ENCODE measurements at regions not wholly inside any gene's neighbourhood (a gene's known extent, or its start where the extent isn't known, plus 50 kb on each side); places are given as distances from the start of the nearest gene placed in this dataset.

GRCh38 chrX:116239944-116240840, 69.6 kb downstream of the AGTR2 start:
- CTCF ChIA-PET, result no interaction called here
- H3K27me3 ChIP-seq (replicated peaks; ENCODE audit: control insufficient read depth, insufficient read depth, low read length), result no peaks in the 10 kb centered on the region
- BruUV-seq (replicated peaks), result no TSS peak
- Mint-ChIP-seq H3K27ac (ENCODE audit: unreplicated experiment) (no peak overlapping the region), H3K4me3 (ENCODE audit: unreplicated experiment) (no peak overlapping the region), H3K4me1 (ENCODE audit: low read depth, unreplicated experiment) (no peaks in the 10 kb centered on the region), H3K27me3 (ENCODE audit: insufficient read depth, unreplicated experiment) (no peaks in the 10 kb centered on the region), H3K36me3 (ENCODE audit: insufficient read depth, unreplicated experiment) (no peaks in the 10 kb centered on the region), H3K9me3 (ENCODE audit: unreplicated experiment) (no peaks in the 10 kb centered on the region)
- H3K4me1 ChIP-seq, result no peaks in the 10 kb centered on the region
- no peak for DNase-seq
- intact Hi-C loops (cut with micrococcal nuclease; ENCODE audit: unreplicated experiment), result no loop called here
- no peaks in the 10 kb centered on the region for H3K9me3 ChIP-seq
- POLR2A ChIA-PET, result no interaction called here
- no peaks in the 10 kb centered on the region for H3K36me3 ChIP-seq (ENCODE audit: control insufficient read depth, insufficient read depth, low read length)
- no peak for TF ChIP-seq CTCF (IDR thresholded peaks at IDR 0.05; ENCODE audit: insufficient read depth in 1 of 2, low read depth in 1 of 2, low read length in 1 of 2, severe bottlenecking in 1 of 2, unreplicated experiment in 1 of 2)
- H3K4me3 ChIP-seq (ENCODE audit: low read depth, low read length), result no peak overlapping the region

- H3K36me3 Mint-ChIP-seq (ENCODE audit: insufficient read depth, unreplicated experiment), result no peaks in the 10 kb centered on the region
- no peaks in the 10 kb centered on the region for H3K27me3 Mint-ChIP-seq (ENCODE audit: insufficient read depth, unreplicated experiment)
- no peak overlapping the region for H3K27ac Mint-ChIP-seq (ENCODE audit: unreplicated experiment)
- Histone ChIP-seq H3K4me1 (no peaks in the 10 kb centered on the region), H3K9me3 (no peaks in the 10 kb centered on the region), H3K4me3 (ENCODE audit: low read depth, low read length) (no peak overlapping the region), H3K36me3 (ENCODE audit: control insufficient read depth, insufficient read depth, low read length) (no peaks in the 10 kb centered on the region), H3K27me3 (replicated peaks; ENCODE audit: control insufficient read depth, insufficient read depth, low read length) (no peaks in the 10 kb centered on the region)
- no peak for TF ChIP-seq CTCF (IDR thresholded peaks at IDR 0.05; ENCODE audit: insufficient read depth in 1 of 2, low read depth in 1 of 2, low read length in 1 of 2, severe bottlenecking in 1 of 2, unreplicated experiment in 1 of 2)
- H3K4me3 Mint-ChIP-seq (ENCODE audit: unreplicated experiment), result no peak overlapping the region
- no peaks in the 10 kb centered on the region for H3K4me1 Mint-ChIP-seq (ENCODE audit: low read depth, unreplicated experiment)
- DNase-seq, result no peak
- H3K9me3 Mint-ChIP-seq (ENCODE audit: unreplicated experiment), result no peaks in the 10 kb centered on the region
- ChIA-PET POLR2A (no interaction called here), CTCF (no interaction called here)
- intact Hi-C loops (cut with micrococcal nuclease; ENCODE audit: unreplicated experiment), result no loop called here
- BruUV-seq (replicated peaks), result no TSS peak
Observed at GRCh38 chrX:116241001-116241400, 70.5 kb downstream of the AGTR2 start.

- DNase-seq, result no peak
- H3K36me3 ChIP-seq (ENCODE audit: control insufficient read depth, insufficient read depth, low read length), result no peaks in the 10 kb centered on the region
- POLR2A ChIA-PET, result no interaction called here
- no peaks in the 10 kb centered on the region for H3K9me3 ChIP-seq
- H3K27me3 ChIP-seq (replicated peaks; ENCODE audit: control insufficient read depth, insufficient read depth, low read length), result no peaks in the 10 kb centered on the region
- no TSS peak for BruUV-seq (replicated peaks)
- Mint-ChIP-seq H3K27ac (ENCODE audit: unreplicated experiment) (no peak overlapping the region), H3K9me3 (ENCODE audit: unreplicated experiment) (no peaks in the 10 kb centered on the region), H3K4me3 (ENCODE audit: unreplicated experiment) (no peak overlapping the region), H3K4me1 (ENCODE audit: low read depth, unreplicated experiment) (no peaks in the 10 kb centered on the region), H3K36me3 (ENCODE audit: insufficient read depth, unreplicated experiment) (no peaks in the 10 kb centered on the region), H3K27me3 (ENCODE audit: insufficient read depth, unreplicated experiment) (no peaks in the 10 kb centered on the region)
- TF ChIP-seq CTCF (IDR thresholded peaks at IDR 0.05; ENCODE audit: insufficient read depth in 1 of 2, low read depth in 1 of 2, low read length in 1 of 2, severe bottlenecking in 1 of 2, unreplicated experiment in 1 of 2), result no peak
- CTCF ChIA-PET, result no interaction called here
- H3K4me3 ChIP-seq (ENCODE audit: low read depth, low read length), result no peak overlapping the region
- no peaks in the 10 kb centered on the region for H3K4me1 ChIP-seq
- intact Hi-C loops (cut with micrococcal nuclease; ENCODE audit: unreplicated experiment), result no loop called here
Observed at GRCh38 chrX:116243039-116243438, 72.5 kb downstream of the AGTR2 start.
